Kidney (tissue), 13 donors: ENCODE measurements at regions not wholly inside any gene's neighbourhood (a gene's known extent, or its start where the extent isn't known, plus 50 kb on each side); places are given as distances from the start of the nearest gene placed in this dataset.

Experiments
- DNase-seq, 5 donors: peaks; one replicate each; pipeline ENCODE4 v3.0.0-alpha.2; 2013 to 2020
- FAIRE-seq: peaks from 2 replicates; lab custom pipeline; 2012; peaks lifted over from hg19 to GRCh38; lab: Jason Lieb, UNC
- H3K27ac ChIP-seq, 2 donors: one replicate each; pipeline ENCODE4 v1.7.0; 2013; ENCODE audit warnings: low read depth in 2 of 2, low read length in 2 of 2, inconsistent platforms in 1 of 2
- H3K27me3 ChIP-seq: one replicate; pipeline ENCODE4 v1.7.1; 2013; ENCODE audit warnings: low read length, inconsistent platforms; ENCODE audit not compliant: control insufficient read depth, insufficient read depth
- H3K36me3 ChIP-seq, 3 donors: one replicate each; pipeline versions ENCODE4 v1.7.0 to v1.7.1; 2013; ENCODE audit warnings: low read length in 3 of 3, control low read depth in 1 of 3, inconsistent platforms in 1 of 3; ENCODE audit not compliant: insufficient read depth in 3 of 3, control insufficient read depth in 2 of 3
- H3K4me1 ChIP-seq, 3 donors: one replicate each; pipeline versions ENCODE4 v1.7.0 to v1.7.1; 2013; ENCODE audit warnings: low read length in 3 of 3, inconsistent platforms in 1 of 3, low read depth in 1 of 3; ENCODE audit not compliant: control insufficient read depth in 2 of 3, insufficient read depth in 2 of 3
- H3K4me3 ChIP-seq, 3 donors: one replicate each; pipeline versions ENCODE4 v1.7.0 to v1.8.1; 2013; ENCODE audit warnings: low read length in 3 of 3, control low read depth in 1 of 3, inconsistent platforms in 1 of 3
- H3K9ac ChIP-seq, 3 donors: one replicate each; pipeline versions ENCODE4 v1.7.0 to v1.7.1; 2013; ENCODE audit warnings: low read length in 3 of 3, control low read depth in 1 of 3, inconsistent platforms in 1 of 3
- H3K9me3 ChIP-seq, 3 donors: one replicate each; pipeline versions ENCODE4 v1.7.0 to v1.7.1; 2013; ENCODE audit warnings: low read length in 3 of 3, control low read depth in 1 of 3, inconsistent platforms in 1 of 3; ENCODE audit not compliant: control insufficient read depth in 2 of 3, insufficient read depth in 1 of 3
- CTCF ChIP-seq: IDR thresholded peaks from 3 replicates; pipeline ENCODE4 v1.5.1; 2012; ENCODE audit warnings: mild to moderate bottlenecking, moderate library complexity, borderline replicate concordance; ENCODE audit not compliant: insufficient read depth; ENCODE audit errors: extremely low read depth
- intact Hi-C: fragments of 100-400 bp; cut with DNase I; formaldehyde crosslinking; loops from one replicate; pipeline ENCODE4 v1.11.1; 2022
- donor health status: control.
- donor health status: control.
- donor health status: control.
- donor health status: control.
- donor health status: control.
- donor health status: DM: yes; HTN: yes; CAD: no.
- donor health status: Normal renal cell carcinoma (clear cell type).

DNA sequence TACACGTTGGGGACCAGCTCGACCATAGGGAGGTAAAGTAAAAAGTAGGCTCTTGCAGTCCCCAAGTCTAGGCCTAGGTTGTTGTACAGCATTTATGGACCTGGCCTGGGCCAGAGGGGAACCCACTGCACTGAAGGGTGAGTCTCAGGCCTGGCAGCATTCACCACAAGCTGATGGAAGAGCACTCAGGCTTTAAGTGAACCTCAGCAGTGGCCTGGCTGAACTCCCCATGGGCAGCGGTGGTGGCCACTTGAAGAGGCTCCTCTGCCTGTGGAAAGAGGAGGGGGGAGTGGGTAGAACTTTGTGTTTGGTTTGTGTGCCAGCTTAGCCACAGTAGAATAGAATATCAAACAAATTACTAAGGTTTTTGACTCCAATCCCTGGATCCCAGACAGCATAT lies 176.2 kb upstream of the PRMT6 start:
- H3K9me3 ChIP-seq: no peaks in the 10 kb centered on the region
- H3K4me1 ChIP-seq: peaks cover 0 to 2% (median 0%) of the 10 kb centered on the region in 3 donors
- H3K9ac ChIP-seq: no peak overlapping the region
- FAIRE-seq (no peak), DNase-seq (no peak)
- no peaks in the 10 kb centered on the region for H3K27me3 ChIP-seq
- no peaks in the 10 kb centered on the region for H3K36me3 ChIP-seq
- TF ChIP-seq CTCF: no peak
- no peak overlapping the region for H3K27ac ChIP-seq
- no peak overlapping the region for H3K4me3 ChIP-seq
- intact Hi-C loops: no loop called here

- Histone ChIP-seq H3K27me3 (no peaks in the 10 kb centered on the region), H3K9me3 (no peaks in the 10 kb centered on the region), H3K9ac (no peak overlapping the region), H3K36me3 (no peaks in the 10 kb centered on the region), H3K4me1 (peaks cover 0 to 2% (median 0%) of the 10 kb centered on the region in 3 donors), H3K27ac (no peak overlapping the region), H3K4me3 (no peak overlapping the region)
- FAIRE-seq (no peak), DNase-seq (no peak)
- intact Hi-C loops: no loop called here
- no peak for TF ChIP-seq CTCF
These were observed 173.3 kb upstream of the PRMT6 start for GRCh38 chr1:106883208-106883607.

GRCh38 chr1:106889059-106889458 lies 167.4 kb upstream of the PRMT6 start:
- intact Hi-C loops: no loop called here
- H3K9ac ChIP-seq: no peak overlapping the region
- no peaks in the 10 kb centered on the region for H3K4me1 ChIP-seq
- FAIRE-seq (no peak), DNase-seq (no peak)
- no peaks in the 10 kb centered on the region for H3K27me3 ChIP-seq
- no peaks in the 10 kb centered on the region for H3K36me3 ChIP-seq
- TF ChIP-seq CTCF: no peak
- no peak overlapping the region for H3K4me3 ChIP-seq
- peaks cover 0 to 4% (median 0%) of the 10 kb centered on the region in 3 donors for H3K9me3 ChIP-seq
- H3K27ac ChIP-seq: no peak overlapping the region

- intact Hi-C loops: no loop called here
These were observed 166.9 kb upstream of the PRMT6 start for GRCh38 chr1:106889583-106889982.

More at GRCh38 chr1:106889583-106889982, 166.9 kb upstream of the PRMT6 start:
- no peak for FAIRE-seq
- no peak for TF ChIP-seq CTCF
- no peaks in the 10 kb centered on the region for H3K36me3 ChIP-seq
- H3K9me3 ChIP-seq: peaks cover 0 to 4% (median 0%) of the 10 kb centered on the region in 3 donors
- H3K4me3 ChIP-seq: no peak overlapping the region
- DNase-seq: no peak
- H3K4me1 ChIP-seq: no peaks in the 10 kb centered on the region
- H3K27ac ChIP-seq: no peak overlapping the region
- H3K9ac ChIP-seq: no peak overlapping the region
- H3K27me3 ChIP-seq: no peaks in the 10 kb centered on the region
